ENCODE measurements at regions not wholly inside any gene's neighbourhood (a gene's known extent, or its start where the extent isn't known, plus 50 kb on each side); places are given as distances from the start of the nearest gene placed in this dataset.

GRCh38 chr12:114784526-114784925, 100.6 kb upstream of the TBX3 start:
- no peak for DNase-seq

DNA sequence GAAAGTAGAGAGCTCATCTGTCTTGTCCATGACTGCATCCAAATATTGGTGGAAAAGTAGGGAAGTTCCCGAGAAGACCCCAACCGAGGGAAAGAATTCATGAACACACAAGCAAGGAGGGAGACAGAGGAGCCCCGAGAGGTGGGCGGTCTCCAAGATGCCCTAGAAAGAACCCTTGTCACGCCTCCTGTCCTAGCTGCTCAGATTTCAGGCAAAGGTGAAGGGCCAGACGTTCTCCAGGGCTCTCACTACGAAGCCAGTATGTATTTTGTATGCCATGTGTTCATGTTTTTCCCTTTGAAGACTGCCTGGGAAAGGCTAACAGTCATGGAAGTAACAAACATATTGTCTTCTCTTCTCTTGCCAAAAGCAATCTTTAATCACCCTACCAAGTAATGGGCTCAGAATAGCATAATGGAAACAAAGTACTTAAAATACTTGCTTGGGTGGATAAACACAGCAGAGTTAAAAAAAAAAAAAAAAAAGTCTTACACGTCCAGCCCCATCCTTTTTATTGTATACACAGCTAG, 99.2 kb upstream of the TBX3 start:
- no peak for DNase-seq

DNA sequence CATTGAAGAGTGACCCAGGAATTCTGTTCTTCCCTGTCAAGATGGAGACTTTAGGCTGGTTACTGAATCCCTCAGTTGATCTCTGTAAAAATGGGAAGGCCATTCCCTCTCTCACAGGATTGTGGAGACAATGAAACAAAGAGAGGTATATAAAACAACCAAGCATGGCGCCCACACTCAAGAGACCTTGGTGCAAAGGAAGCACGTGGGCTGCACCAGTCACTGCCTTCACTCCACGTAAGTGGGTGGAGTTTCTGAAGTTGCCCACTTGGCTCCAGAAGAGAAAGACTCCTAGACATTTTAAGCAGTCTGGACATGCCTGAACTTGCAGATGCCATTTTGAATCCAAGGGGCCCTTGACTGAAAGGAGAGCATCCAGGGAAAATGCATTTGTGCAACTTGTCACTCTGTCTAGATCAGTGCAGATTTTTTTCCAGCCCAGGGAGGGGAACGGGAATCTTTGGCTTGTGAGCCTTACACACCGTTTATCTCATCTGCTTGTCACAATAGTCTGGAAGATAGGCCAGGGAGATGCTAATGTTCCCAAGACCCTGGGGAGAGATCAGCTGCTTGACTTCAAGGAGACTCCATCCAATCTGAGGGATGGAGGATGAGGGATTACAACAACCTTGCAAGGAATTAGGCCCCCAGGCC, 96.9 kb upstream of the TBX3 start:
- no peak for DNase-seq

DNA sequence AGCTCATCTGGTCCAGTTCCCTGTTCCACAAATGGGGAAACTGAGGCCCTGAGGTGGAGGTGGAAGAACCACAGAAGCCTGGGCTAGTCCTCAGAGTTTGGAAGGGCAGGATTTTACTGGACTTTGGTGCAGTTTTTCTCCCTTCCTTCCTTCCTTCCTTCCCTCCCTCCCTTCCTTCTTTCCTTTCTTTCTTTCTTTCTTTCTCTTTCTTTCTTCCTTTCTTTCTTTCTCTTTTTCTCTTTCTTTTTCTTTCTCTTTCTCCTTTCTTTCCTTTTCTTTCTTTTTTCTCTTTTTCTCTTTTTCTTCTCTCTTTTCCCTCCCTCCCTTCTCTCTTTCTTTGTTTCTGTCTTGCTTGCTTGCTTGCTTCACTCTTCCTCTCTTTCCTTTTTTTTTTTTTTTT, 95.7 kb upstream of the TBX3 start:
- no peak for DNase-seq

DNA sequence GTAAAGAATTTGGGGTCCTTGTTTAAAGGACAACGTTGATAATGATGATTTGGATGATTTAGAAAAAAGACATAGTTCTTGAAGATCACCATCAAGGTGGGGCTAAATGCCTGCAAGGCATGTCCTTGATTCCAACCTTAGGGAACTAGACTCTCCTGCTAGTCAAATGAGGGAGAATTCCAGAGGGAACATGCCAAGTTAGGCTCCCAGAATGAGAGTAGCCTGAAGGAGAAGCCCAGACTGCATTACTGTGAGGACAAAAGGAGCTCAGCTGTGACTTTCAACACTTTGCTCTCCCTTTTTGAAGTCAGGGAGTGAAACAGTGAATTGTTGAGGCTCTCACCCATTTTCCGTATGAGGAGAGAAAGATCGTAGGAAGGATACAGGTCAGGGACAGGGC, 95.2 kb upstream of the TBX3 start:
- no peak for DNase-seq

DNA sequence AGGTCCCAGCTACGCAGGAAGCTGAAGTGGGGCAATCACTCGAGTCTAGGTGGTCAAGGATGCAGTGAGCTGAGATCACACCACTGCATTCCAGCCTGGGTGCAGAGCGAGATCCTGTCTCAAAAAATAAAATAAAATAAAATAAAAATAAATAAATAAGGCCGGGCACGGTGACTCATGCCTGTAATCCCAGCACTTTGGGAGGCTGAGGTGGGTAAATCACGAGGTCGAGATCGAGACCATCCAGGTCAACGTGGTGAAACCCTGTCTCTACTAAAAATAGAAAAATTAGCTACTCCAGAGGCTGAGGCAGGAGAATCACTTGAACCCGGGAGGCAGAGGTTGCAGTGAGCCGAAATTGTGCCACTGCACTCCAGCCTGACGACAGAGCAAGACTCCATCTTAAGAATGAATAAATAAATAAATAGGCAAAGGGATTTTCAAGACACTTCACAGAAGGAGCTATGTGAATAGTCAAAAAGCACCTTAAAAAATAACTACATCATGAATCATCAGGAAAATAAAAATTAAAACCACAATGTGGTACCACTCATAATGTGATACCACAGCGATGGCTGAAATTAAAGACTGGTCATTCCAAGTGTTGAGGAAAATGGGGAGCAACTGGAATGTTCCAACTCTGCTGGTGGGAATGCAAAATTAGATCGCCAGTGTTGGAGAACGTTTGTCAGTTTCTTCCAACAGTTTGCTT, 92.9 kb upstream of the TBX3 start:
- DNase-seq = peak; percentile 56

- no peak for DNase-seq
Measured at GRCh38 chr12:114774699-114775098, 90.7 kb upstream of the TBX3 start.

DNA sequence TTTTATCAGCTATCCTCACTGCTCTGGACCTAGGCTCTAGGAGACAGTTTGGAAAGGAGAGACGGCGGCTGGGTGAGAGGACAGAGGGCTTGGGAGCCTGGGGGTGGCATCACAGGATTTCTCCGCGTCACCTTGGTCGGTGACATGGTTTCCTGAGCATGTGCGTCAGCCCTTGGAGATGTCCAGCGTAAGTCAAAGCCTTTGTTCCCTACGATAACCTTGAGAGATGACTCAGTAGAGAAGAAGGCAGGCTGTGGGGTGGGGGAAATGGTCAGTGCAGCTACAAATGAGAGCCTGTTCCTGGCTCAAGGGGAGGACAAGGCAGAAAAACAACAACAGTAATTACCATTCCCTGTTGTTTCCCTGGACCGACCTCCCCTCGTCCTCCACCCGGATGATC, 90.2 kb upstream of the TBX3 start:
- no peak for DNase-seq

DNA sequence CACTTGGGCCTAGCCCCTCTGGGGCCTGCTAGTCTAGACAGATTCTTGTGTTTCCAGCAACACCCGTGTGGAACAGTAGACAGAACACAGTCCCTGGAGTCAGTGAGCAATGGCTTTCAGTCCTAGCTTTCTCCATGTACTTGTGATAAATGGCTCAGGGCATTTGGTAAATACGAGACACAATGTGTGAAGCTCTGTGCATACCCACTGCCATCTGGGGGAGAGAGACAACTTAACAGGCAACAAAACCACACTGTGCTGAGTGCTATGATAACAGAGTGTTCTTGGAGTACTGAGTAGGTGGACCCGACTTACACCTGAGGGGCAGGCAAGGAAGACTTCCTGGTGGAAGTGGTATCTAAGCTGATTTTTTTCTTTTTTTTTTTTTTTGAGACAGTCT, 86.3 kb upstream of the TBX3 start:
- no peak for DNase-seq

- DNase-seq = no peak
Measured at GRCh38 chr12:114769634-114770033, 85.7 kb upstream of the TBX3 start.

GRCh38 chr12:114767906-114768722, 84.1 kb upstream of the TBX3 start:
- no peak for DNase-seq

DNA sequence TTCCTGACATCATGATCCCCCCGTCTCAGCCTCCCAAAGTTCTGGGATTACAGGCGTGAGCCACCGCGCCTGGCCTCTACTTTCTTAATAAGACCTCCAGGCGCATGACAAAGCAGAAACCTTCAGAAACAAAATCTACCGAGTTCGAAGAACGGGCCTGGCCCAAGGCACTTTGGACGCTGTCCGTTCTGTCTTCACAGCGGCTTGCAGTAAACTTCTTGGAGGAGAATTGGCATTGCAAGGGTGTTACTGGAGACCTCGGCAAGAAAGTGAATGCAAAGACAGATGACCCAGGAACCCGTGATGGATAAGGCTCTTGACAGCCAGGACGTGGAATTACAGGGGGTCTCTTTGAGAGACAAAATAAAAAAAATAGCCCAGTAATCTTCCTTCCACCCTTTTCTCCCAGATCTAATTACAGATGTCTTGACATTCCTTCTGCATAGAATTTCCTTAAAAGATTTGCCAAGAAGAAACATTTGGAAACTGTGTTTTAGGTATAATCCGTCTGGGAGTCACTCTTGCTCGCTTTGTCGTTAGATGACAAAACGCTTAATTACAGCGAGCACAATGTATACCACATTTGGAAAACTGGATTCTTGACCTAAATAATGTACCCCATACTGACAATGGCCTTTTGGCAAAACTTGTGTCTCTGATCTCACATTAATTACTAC, 83.2 kb upstream of the TBX3 start:
- DNase-seq = no peak

DNA sequence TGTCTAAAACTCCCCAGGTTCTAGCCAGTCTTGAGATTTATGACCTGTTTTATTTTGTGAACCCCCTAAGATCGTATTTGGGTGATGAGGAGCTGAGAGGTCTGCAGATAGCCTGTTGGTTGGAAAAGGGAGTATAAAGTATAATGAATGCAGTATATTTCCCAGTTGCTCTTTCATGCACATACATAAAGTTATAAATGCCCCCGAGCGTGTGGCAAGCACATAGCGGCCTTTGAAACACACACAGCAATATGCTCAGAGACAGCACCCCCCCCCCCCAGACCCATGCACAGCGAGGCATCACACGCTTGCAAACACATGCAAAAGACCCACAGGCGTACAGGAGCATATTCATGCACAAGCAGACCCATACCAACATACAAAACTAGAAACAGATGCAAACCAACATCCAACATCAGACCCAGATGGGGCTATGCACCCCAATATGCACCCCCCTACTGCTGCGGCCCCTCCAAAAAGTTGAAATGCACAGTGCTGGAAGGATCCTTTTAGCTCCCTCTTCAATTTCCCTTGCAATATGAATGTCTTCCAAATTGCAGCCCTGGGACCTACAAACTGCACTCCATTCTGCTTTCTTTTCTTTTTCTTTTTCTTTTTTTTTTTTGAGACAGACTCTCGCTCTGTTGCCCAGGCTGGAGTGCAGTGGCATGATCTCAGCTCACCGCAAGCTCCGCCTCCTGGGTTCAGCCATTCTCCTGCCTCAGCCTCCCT, 82.2 kb upstream of the TBX3 start:
- DNase-seq = no peak

- DNase-seq = no peak
Measured at GRCh38 chr12:114764510-114764909, 80.5 kb upstream of the TBX3 start.

- peak; percentile 67 for DNase-seq
Measured at GRCh38 chr12:114762490-114763110, 78.6 kb upstream of the TBX3 start.

GRCh38 chr12:114760151-114760877, 76.3 kb upstream of the TBX3 start:
- no peak for DNase-seq

GRCh38 chr12:114759635-114760034, 75.7 kb upstream of the TBX3 start:
- DNase-seq = no peak

GRCh38 chr12:114757684-114758325, 73.8 kb upstream of the TBX3 start:
- DNase-seq = no peak

DNA sequence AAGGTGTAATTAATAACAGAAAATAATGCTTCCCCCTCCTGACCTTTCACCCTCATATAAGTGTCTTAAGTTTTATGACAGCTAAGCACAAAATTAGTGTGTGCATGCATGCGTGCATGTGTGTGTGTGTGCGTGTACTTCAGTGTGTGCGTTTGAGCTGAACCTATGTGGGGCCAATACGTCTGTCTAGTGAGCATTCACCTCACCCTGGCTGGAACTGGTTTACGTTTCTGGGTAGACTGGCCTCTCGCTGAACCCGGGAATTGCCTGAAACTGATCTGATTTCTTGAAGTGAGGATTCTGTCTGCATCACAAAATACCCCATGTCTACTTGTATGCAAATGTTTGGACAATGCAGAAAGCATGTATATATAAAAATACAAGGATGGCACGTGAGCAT, 68.2 kb upstream of the TBX3 start:
- DNase-seq = no peak

DNA sequence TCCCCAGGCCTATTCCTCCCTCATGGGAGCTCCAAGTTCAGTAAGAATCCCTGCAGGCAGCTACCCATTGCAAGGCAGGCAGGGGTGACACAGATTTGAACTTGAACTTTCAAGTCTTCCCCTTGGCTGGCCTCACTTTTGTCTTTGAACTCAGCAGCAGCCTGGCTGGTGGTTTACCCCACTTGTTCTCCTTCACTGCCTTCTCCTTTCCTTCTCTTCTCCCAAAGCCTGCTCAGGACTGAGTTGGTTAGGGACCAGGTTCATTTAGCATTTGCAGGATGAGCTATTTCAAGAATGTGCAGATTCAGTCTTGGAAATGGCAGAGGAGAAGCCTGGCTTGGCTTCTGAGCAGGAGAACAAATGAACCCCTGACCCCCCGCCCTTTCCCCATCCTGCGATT, 67.7 kb upstream of the TBX3 start:
- no peak for DNase-seq

Measured in fibroblast of skin of scalp (primary cell).